ENCODE measurements at regions not wholly inside any gene's neighbourhood (a gene's known extent, or its start where the extent isn't known, plus 50 kb on each side); places are given as distances from the start of the nearest gene placed in this dataset.

DNA sequence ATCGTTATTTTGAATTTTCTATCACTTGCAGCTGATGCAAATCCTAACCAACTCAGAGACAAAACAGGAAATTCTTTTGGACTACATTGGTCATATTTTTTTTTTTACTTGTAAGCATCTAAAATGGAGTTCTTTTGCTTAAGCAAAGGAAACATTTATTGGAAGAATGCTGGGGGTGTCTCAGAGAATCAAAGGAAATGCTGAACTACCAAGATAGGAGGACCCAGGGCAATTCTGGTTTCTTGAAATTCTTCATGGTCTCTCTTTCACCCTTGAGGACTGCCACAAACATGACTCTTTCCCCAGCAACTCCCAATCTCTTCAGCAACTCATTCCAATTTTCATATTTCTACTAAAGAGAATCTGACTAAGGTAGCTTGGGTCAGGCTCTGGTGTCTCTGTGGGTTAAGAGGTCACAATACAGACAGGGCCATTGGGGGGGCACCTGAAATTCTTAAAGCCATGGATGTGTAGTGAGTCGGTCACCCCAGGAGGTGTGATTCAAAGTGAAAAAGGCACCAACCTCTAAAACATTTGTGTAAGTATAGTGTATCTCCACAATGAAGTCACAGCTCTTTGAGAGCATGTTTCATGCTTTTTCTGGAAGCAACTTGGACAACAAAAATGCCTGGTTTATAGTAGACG, 171.1 kb upstream of the FGGY start:
- no peaks in the 10 kb centered on the region for H3K27me3 ChIP-seq (ENCODE audit: control insufficient read depth, insufficient read depth, low read length, poor library complexity, severe bottlenecking)
- 89 to 96% methylated on average over 3 of the region's 3 CpGs for WGBS, 2 experiments
- no peaks in the 10 kb centered on the region for H3K36me3 ChIP-seq (ENCODE audit: control insufficient read depth, insufficient read depth, low read length)
- no peak overlapping the region for H3K27ac ChIP-seq (ENCODE audit: insufficient read depth, low read depth, low read length, poor library complexity, severe bottlenecking)
- H3K9me3 ChIP-seq (ENCODE audit: control insufficient read depth, low read length): no peaks in the 10 kb centered on the region
- H3K4me3 ChIP-seq (ENCODE audit: insufficient read depth, low read depth, low read length): no peak overlapping the region
- no peaks in the 10 kb centered on the region for H3K4me1 ChIP-seq (ENCODE audit: control insufficient read depth, insufficient read depth, low read length)

DNA sequence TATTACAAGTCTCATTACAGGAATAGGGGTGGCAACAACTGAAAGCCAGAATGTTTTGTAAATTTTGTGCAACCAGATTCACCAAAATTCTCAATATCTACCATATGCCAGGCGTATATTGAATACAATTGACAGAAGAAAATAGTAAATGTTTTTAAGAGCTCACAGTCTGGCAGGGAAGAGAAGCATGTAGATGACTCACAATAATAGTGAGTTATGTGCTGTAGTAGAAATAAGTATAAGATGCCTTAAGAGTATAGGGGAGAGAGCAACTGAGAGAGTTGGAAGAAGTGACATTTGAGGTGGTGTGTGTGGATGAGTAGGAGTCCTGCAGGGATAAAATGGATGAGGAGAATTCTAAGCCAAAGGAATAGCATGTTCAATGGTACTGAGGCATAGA, 170.5 kb upstream of the FGGY start:
- Histone ChIP-seq H3K27me3 (ENCODE audit: control insufficient read depth, insufficient read depth, low read length, poor library complexity, severe bottlenecking) (no peaks in the 10 kb centered on the region), H3K9me3 (ENCODE audit: control insufficient read depth, low read length) (no peaks in the 10 kb centered on the region), H3K27ac (ENCODE audit: insufficient read depth, low read depth, low read length, poor library complexity, severe bottlenecking) (no peak overlapping the region), H3K4me3 (ENCODE audit: insufficient read depth, low read depth, low read length) (no peak overlapping the region), H3K4me1 (ENCODE audit: control insufficient read depth, insufficient read depth, low read length) (no peaks in the 10 kb centered on the region), H3K36me3 (ENCODE audit: control insufficient read depth, insufficient read depth, low read length) (no peaks in the 10 kb centered on the region)
- WGBS, 2 experiments: 100% methylated on average over 1 of the region's 1 CpG

DNA sequence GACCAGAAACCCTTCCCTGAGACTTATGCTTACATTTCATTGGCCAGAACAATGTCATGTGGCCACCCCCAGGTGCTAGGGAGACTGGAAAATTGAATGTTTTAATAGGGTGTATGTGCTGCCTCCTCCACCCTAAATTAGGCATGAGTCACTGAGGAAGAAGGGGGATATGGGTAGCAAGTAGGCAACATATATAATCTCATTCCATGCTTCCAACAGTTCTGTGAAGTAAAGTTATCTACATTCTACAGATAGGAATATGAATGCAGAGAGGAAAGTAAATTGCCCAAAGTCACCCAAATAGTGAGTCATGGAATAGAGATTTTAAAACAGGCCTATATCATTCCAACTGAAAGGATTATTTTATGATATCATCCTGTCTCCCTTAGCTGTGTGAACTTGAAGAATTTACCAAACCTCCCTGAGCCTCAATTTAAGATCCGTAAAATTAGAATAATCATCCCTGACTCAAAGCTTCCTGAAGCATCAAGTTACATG, 168.6 kb upstream of the FGGY start:
- Histone ChIP-seq H3K4me3 (ENCODE audit: insufficient read depth, low read depth, low read length) (no peak overlapping the region), H3K4me1 (ENCODE audit: control insufficient read depth, insufficient read depth, low read length) (peaks cover 3% of the 10 kb centered on the region), H3K9me3 (ENCODE audit: control insufficient read depth, low read length) (no peaks in the 10 kb centered on the region), H3K27ac (ENCODE audit: insufficient read depth, low read depth, low read length, poor library complexity, severe bottlenecking) (no peak overlapping the region), H3K36me3 (ENCODE audit: control insufficient read depth, insufficient read depth, low read length) (no peaks in the 10 kb centered on the region), H3K27me3 (ENCODE audit: control insufficient read depth, insufficient read depth, low read length, poor library complexity, severe bottlenecking) (no peaks in the 10 kb centered on the region)
- WGBS, 2 experiments: 100% methylated on average over 1 of the region's 1 CpG

DNA sequence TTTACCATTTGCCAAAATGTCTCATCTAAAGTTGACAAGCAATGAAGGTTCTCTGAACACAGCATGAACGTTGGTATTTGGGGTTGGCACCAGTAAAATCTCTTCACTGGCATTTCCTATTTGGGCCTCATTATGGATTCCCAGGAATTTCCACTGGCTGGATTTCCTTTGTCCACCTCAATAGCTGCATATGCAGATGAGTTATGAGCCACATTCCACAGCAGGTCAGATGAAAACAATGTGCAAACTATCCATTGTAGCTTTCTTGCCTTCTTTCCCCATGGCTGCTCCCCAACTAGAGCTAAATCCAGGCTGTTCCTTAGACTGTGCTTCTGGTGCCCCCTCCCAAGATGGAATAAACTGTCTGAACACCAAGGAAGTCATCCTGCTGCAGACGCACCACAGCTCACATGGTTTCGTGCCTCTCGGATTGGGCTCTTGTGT, 168.1 kb upstream of the FGGY start:
- peaks cover 3% of the 10 kb centered on the region for H3K4me1 ChIP-seq (ENCODE audit: control insufficient read depth, insufficient read depth, low read length)
- WGBS, 2 experiments: 78 to 79% methylated on average over 4 of the region's 4 CpGs
- no peak overlapping the region for H3K4me3 ChIP-seq (ENCODE audit: insufficient read depth, low read depth, low read length)
- no peaks in the 10 kb centered on the region for H3K27me3 ChIP-seq (ENCODE audit: control insufficient read depth, insufficient read depth, low read length, poor library complexity, severe bottlenecking)
- H3K36me3 ChIP-seq (ENCODE audit: control insufficient read depth, insufficient read depth, low read length): no peaks in the 10 kb centered on the region
- H3K9me3 ChIP-seq (ENCODE audit: control insufficient read depth, low read length): no peaks in the 10 kb centered on the region
- no peak overlapping the region for H3K27ac ChIP-seq (ENCODE audit: insufficient read depth, low read depth, low read length, poor library complexity, severe bottlenecking)

DNA sequence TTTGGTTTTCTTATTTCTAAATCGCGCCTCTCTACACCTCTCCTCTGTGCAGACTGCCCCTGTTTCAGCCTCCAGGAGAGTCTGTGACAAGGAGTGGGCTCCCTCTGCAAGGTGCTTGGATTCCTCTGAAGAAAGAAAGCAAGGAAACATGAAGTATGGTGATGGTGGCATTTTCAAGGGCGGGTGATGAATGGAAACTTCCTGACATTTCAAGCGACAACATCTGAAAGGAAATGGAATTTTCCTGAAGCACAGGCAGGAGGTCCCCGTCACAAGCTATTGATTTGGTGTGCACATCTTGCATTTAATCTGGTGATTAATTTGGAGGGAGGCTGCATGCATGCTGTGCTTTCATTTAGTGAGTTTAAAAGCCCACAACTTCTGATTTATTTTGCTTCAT, 164.6 kb upstream of the FGGY start:
- H3K36me3 ChIP-seq (ENCODE audit: control insufficient read depth, insufficient read depth, low read length): no peaks in the 10 kb centered on the region
- WGBS, 2 experiments: 76 to 81% methylated on average over 5 of the region's 5 CpGs
- H3K27me3 ChIP-seq (ENCODE audit: control insufficient read depth, insufficient read depth, low read length, poor library complexity, severe bottlenecking): no peaks in the 10 kb centered on the region
- peaks cover 3% of the 10 kb centered on the region for H3K4me1 ChIP-seq (ENCODE audit: control insufficient read depth, insufficient read depth, low read length)
- H3K27ac ChIP-seq (ENCODE audit: insufficient read depth, low read depth, low read length, poor library complexity, severe bottlenecking): no peak overlapping the region
- H3K4me3 ChIP-seq (ENCODE audit: insufficient read depth, low read depth, low read length): no peak overlapping the region
- no peaks in the 10 kb centered on the region for H3K9me3 ChIP-seq (ENCODE audit: control insufficient read depth, low read length)

DNA sequence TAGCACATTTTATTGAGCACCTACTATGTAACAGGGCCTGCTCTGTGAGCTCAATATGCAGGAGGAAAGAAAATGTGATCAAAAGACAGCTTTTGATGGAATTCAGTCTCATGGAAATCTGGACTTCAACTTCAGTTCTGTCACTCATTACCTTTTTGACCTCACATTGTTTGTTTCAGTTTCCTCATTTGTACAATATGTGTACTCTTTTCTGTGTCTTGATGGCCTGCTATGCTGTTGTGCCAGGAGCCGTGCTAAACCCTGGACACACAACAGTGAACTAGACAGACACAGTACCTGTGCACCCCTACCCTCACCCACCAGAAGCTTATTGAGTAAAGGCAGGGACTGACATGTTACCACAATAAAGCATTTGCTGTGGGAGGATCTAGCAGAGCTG, 162.9 kb upstream of the FGGY start:
- Histone ChIP-seq H3K27me3 (ENCODE audit: control insufficient read depth, insufficient read depth, low read length, poor library complexity, severe bottlenecking) (no peaks in the 10 kb centered on the region), H3K9me3 (ENCODE audit: control insufficient read depth, low read length) (no peaks in the 10 kb centered on the region), H3K27ac (ENCODE audit: insufficient read depth, low read depth, low read length, poor library complexity, severe bottlenecking) (no peak overlapping the region), H3K4me1 (ENCODE audit: control insufficient read depth, insufficient read depth, low read length) (peaks cover 3% of the 10 kb centered on the region), H3K36me3 (ENCODE audit: control insufficient read depth, insufficient read depth, low read length) (no peaks in the 10 kb centered on the region), H3K4me3 (ENCODE audit: insufficient read depth, low read depth, low read length) (no peak overlapping the region)
- 85 to 92% methylated on average over 1 of the region's 1 CpG for WGBS, 2 experiments

DNA sequence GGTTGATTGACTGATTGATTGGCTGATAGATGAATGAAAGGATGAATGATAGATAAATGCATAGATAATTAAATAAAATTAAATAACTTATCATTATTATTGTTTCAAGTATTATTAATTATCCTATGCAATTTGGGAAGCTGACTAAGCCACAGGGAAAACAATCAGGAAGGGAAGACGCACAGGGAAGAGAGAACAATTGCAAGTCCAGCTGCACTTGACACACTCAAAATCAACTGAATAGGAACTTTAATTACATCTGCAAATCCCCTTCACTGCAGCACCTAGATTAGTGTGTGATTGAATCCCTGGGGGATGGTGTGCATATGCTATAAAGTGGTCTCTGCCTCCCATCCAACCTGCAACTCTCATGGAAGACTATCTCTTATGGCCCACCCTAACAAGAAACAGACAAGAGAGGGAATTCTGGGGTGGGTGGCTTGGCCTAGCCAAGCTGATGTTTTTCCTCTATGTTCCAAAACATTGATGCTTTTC, 161.1 kb upstream of the FGGY start:
- Histone ChIP-seq H3K36me3 (ENCODE audit: control insufficient read depth, insufficient read depth, low read length) (no peaks in the 10 kb centered on the region), H3K27me3 (ENCODE audit: control insufficient read depth, insufficient read depth, low read length, poor library complexity, severe bottlenecking) (no peaks in the 10 kb centered on the region), H3K4me1 (ENCODE audit: control insufficient read depth, insufficient read depth, low read length) (peaks cover 3% of the 10 kb centered on the region), H3K4me3 (ENCODE audit: insufficient read depth, low read depth, low read length) (no peak overlapping the region), H3K9me3 (ENCODE audit: control insufficient read depth, low read length) (no peaks in the 10 kb centered on the region), H3K27ac (ENCODE audit: insufficient read depth, low read depth, low read length, poor library complexity, severe bottlenecking) (no peak overlapping the region)
- 80 to 86% methylated on average over 1 of the region's 1 CpG for WGBS, 2 experiments

DNA sequence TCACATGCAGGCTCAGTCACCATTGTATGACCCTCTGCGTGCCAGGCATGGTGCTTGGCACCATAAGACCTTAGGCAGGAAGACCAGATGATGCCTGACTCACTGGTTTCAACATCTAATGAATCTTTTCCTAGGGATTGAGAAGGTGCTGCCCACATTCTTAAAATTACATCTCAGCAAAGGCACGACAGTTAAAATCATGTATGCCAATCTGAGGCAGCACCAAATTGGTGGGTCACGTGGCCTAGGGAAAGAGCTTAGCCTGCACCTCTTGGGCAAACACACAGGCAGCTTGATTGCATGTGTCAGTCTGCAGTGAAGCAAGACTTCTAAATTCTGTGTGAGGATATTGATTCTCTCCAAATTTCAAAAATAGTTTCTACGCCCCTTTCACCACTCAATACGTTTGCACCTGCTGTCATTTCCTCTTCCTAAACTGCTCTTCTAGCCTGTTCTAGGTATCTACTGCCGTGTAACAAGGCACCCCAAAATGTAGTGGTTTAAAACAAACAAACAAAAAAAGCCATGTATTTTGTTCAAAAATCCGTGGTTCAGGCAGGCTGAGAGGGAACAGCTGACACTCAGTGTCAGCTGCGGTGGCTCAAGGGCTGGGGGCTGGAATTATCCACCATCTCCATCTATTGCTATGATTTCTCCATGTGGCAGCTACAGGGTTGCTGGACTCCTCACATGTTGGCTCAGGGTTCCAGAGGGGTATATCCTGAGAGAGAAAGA, 160.2 kb upstream of the FGGY start:
- H3K4me1 ChIP-seq (ENCODE audit: control insufficient read depth, insufficient read depth, low read length): peaks cover 3% of the 10 kb centered on the region
- no peak overlapping the region for H3K27ac ChIP-seq (ENCODE audit: insufficient read depth, low read depth, low read length, poor library complexity, severe bottlenecking)
- H3K9me3 ChIP-seq (ENCODE audit: control insufficient read depth, low read length): no peaks in the 10 kb centered on the region
- WGBS, 2 experiments: 90 to 93% methylated on average over 8 of the region's 8 CpGs
- no peaks in the 10 kb centered on the region for H3K27me3 ChIP-seq (ENCODE audit: control insufficient read depth, insufficient read depth, low read length, poor library complexity, severe bottlenecking)
- no peaks in the 10 kb centered on the region for H3K36me3 ChIP-seq (ENCODE audit: control insufficient read depth, insufficient read depth, low read length)
- no peak overlapping the region for H3K4me3 ChIP-seq (ENCODE audit: insufficient read depth, low read depth, low read length)

DNA sequence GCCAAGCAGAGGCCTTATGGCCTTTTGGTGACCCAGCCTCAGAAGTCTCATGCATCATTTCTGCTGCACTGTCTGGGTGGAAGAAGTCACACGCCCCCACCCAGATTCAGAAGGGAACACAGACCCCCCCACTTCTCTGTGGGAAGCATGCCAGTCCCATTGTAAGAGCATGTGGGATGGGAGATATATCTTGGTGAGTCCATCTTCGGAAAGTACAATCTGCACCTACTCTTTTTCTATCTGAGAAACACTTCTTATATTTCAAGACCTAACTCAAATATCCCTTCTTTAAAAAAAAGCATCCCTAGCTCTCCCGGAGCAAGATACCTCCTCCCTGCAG, 159.6 kb upstream of the FGGY start:
- 87 to 94% methylated on average over 3 of the region's 3 CpGs for WGBS, 2 experiments

DNA sequence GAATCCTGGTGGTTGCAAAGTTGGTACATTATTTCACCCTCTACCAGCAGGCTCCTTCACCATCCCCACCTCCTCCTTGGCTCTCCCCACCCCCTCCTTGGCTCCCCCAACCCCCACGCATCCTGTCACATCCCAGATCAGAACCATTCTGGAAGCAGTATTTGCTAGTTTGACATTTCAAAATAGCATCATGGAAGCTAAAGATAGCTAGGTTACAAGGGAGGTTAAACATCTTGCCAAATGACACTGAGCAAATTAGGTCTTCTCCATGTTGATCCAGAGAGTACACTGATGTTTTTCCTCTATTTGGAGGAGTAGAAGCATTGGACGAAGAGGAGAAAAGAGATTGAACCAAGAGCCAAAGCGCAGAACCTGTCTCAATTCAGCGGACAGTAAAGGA, 158.9 kb upstream of the FGGY start:
- WGBS, 2 experiments: 96 to 99% methylated on average over 3 to 4 of the region's 4 CpGs
- H3K27ac ChIP-seq (ENCODE audit: insufficient read depth, low read depth, low read length, poor library complexity, severe bottlenecking): no peak overlapping the region

More for the DNA sequence above, 159.6 kb upstream of the FGGY start:
- no peaks in the 10 kb centered on the region for H3K9me3 ChIP-seq (ENCODE audit: control insufficient read depth, low read length)
- H3K4me3 ChIP-seq (ENCODE audit: insufficient read depth, low read depth, low read length): no peak overlapping the region
- H3K36me3 ChIP-seq (ENCODE audit: control insufficient read depth, insufficient read depth, low read length): no peaks in the 10 kb centered on the region
- no peaks in the 10 kb centered on the region for H3K27me3 ChIP-seq (ENCODE audit: control insufficient read depth, insufficient read depth, low read length, poor library complexity, severe bottlenecking)
- peaks cover 3% of the 10 kb centered on the region for H3K4me1 ChIP-seq (ENCODE audit: control insufficient read depth, insufficient read depth, low read length)
- H3K27ac ChIP-seq (ENCODE audit: insufficient read depth, low read depth, low read length, poor library complexity, severe bottlenecking): no peak overlapping the region

More for the DNA sequence above, 158.9 kb upstream of the FGGY start:
- Histone ChIP-seq H3K9me3 (ENCODE audit: control insufficient read depth, low read length) (no peaks in the 10 kb centered on the region), H3K36me3 (ENCODE audit: control insufficient read depth, insufficient read depth, low read length) (no peaks in the 10 kb centered on the region), H3K4me3 (ENCODE audit: insufficient read depth, low read depth, low read length) (no peak overlapping the region), H3K4me1 (ENCODE audit: control insufficient read depth, insufficient read depth, low read length) (no peaks in the 10 kb centered on the region), H3K27me3 (ENCODE audit: control insufficient read depth, insufficient read depth, low read length, poor library complexity, severe bottlenecking) (no peaks in the 10 kb centered on the region)

All from ectodermal cell (in vitro differentiated cells).